Astrocyte (in vitro differentiated cells and primary cell): ENCODE measurements at regions not wholly inside any gene's neighbourhood (a gene's known extent, or its start where the extent isn't known, plus 50 kb on each side); places are given as distances from the start of the nearest gene placed in this dataset.

ENCODE experiments used
- DNase-seq: peaks from one replicate; pipeline ENCODE4 v3.0.0-alpha.2; 2010; ENCODE audit warnings: low read depth
- FAIRE-seq: peaks from 2 replicates; lab custom pipeline; 2011; peaks lifted over from hg19 to GRCh38; lab: Jason Lieb, UNC
- H2AFZ ChIP-seq: 2 replicates; pipeline ENCODE4 v1.6.0; 2012; ENCODE audit warnings: low read depth, low read length, inconsistent platforms
- H3K27ac ChIP-seq: 2 replicates; pipeline ENCODE4 v1.5.1; 2011; ENCODE audit warnings: low read depth, low read length, inconsistent platforms
- H3K27me3 ChIP-seq: 2 replicates; pipeline ENCODE4 v1.6.0; 2011; ENCODE audit warnings: low read length, inconsistent platforms; ENCODE audit not compliant: insufficient read depth
- H3K36me3 ChIP-seq: 2 replicates; pipeline ENCODE4 v1.5.1; 2011; ENCODE audit warnings: low read length, inconsistent platforms; ENCODE audit not compliant: insufficient read depth
- H3K4me1 ChIP-seq: 2 replicates; pipeline ENCODE4 v1.5.1; 2011; ENCODE audit warnings: low read length, inconsistent platforms; ENCODE audit not compliant: insufficient read depth
- H3K4me2 ChIP-seq: 2 replicates; pipeline ENCODE4 v1.6.0; 2012; ENCODE audit warnings: low read length, inconsistent platforms
- H3K4me3 ChIP-seq: 2 replicates; pipeline ENCODE4 v1.5.1; 2011; ENCODE audit warnings: low read depth, mild to moderate bottlenecking, low read length, inconsistent platforms; ENCODE audit not compliant: insufficient read depth
- H3K79me2 ChIP-seq: 2 replicates; pipeline ENCODE4 v1.6.0; 2012; ENCODE audit warnings: mild to moderate bottlenecking, low read length, inconsistent platforms; ENCODE audit not compliant: insufficient read depth
- H3K9ac ChIP-seq: 2 replicates; pipeline ENCODE4 v1.6.0; 2012; ENCODE audit warnings: mild to moderate bottlenecking, low read length, inconsistent platforms
- H3K9me3 ChIP-seq: 2 replicates; pipeline ENCODE4 v1.5.1; 2012; ENCODE audit warnings: low read depth, mild to moderate bottlenecking, low read length, inconsistent platforms; ENCODE audit not compliant: insufficient read depth
- H4K20me1 ChIP-seq: 2 replicates; pipeline ENCODE4 v1.6.0; 2012; ENCODE audit warnings: low read length, inconsistent platforms; ENCODE audit not compliant: insufficient read depth
- H3K27ac Mint-ChIP-seq: one replicate; pipeline ENCODE4 v1.8.0; 2021; ENCODE audit warnings: mild to moderate bottlenecking, mixed read lengths; ENCODE audit not compliant: unreplicated experiment
- H3K27me3 Mint-ChIP-seq: one replicate; pipeline ENCODE4 v1.8.0; 2021; ENCODE audit warnings: low read depth, mixed read lengths; ENCODE audit not compliant: unreplicated experiment
- H3K36me3 Mint-ChIP-seq: one replicate; pipeline ENCODE4 v1.8.0; 2021; ENCODE audit warnings: low read depth, mixed read lengths; ENCODE audit not compliant: unreplicated experiment
- H3K4me1 Mint-ChIP-seq: one replicate; pipeline ENCODE4 v1.8.0; 2021; ENCODE audit warnings: low read depth, mixed read lengths; ENCODE audit not compliant: unreplicated experiment
- H3K4me3 Mint-ChIP-seq: one replicate; pipeline ENCODE4 v1.8.0; 2021; ENCODE audit warnings: mild to moderate bottlenecking, moderate library complexity, mixed read lengths; ENCODE audit not compliant: unreplicated experiment
- H3K9me3 Mint-ChIP-seq: one replicate; pipeline ENCODE4 v1.8.0; 2021; ENCODE audit warnings: mild to moderate bottlenecking, mixed read lengths; ENCODE audit not compliant: unreplicated experiment
- CTCF ChIP-seq: IDR thresholded peaks from 2 replicates; pipeline ENCODE4 v1.5.1; 2011; ENCODE audit warnings: low read depth, mild to moderate bottlenecking, inconsistent platforms, low read length, moderate library complexity; ENCODE audit not compliant: insufficient read depth
- EZH2 ChIP-seq: IDR thresholded peaks from 2 replicates; pipeline ENCODE4 v1.6.1; 2012; ENCODE audit warnings: mild to moderate bottlenecking, low read length, inconsistent platforms; ENCODE audit not compliant: insufficient read depth

GRCh38 chr10:78742406-78742729 is 326.4 kb upstream of the ZMIZ1 start:
- H3K4me1 ChIP-seq, result peaks cover 10% of the 10 kb centered on the region
- Mint-ChIP-seq H3K4me1 (peaks cover 12% of the 10 kb centered on the region), H3K27me3 (peaks cover 69% of the 10 kb centered on the region), H3K27ac (no peak overlapping the region), H3K9me3 (peaks cover 3% of the 10 kb centered on the region), H3K36me3 (no peaks in the 10 kb centered on the region), H3K4me3 (no peak overlapping the region)
- DNase-seq (no peak), FAIRE-seq (no peak)
- no peaks in the 10 kb centered on the region for H4K20me1 ChIP-seq
- H3K4me2 ChIP-seq, result no peak overlapping the region
- no peak overlapping the region for H2AFZ ChIP-seq
- H3K36me3 ChIP-seq, result no peaks in the 10 kb centered on the region
- no peaks in the 10 kb centered on the region for H3K9me3 ChIP-seq
- no peaks in the 10 kb centered on the region for H3K79me2 ChIP-seq
- H3K27me3 ChIP-seq, result peaks cover 30% of the 10 kb centered on the region
- no peak overlapping the region for H3K4me3 ChIP-seq
- H3K9ac ChIP-seq, result no peak overlapping the region
- no peak for TF ChIP-seq EZH2
- no peak for TF ChIP-seq CTCF
- H3K27ac ChIP-seq, result no peak overlapping the region

GRCh38 chr10:78742730-78743615 is 325.8 kb upstream of the ZMIZ1 start:
- Mint-ChIP-seq H3K4me1 (peaks cover 15% of the 10 kb centered on the region), H3K27me3 (peaks cover 67% of the 10 kb centered on the region), H3K27ac (no peak overlapping the region), H3K9me3 (no peaks in the 10 kb centered on the region), H3K4me3 (peak overlapping the region; percentile 27), H3K36me3 (no peaks in the 10 kb centered on the region)
- DNase-seq (no peak), FAIRE-seq (no peak)
- Histone ChIP-seq H3K27ac (no peak overlapping the region), H4K20me1 (no peaks in the 10 kb centered on the region), H2AFZ (no peak overlapping the region), H3K4me3 (no peak overlapping the region), H3K27me3 (peaks cover 28% of the 10 kb centered on the region), H3K4me1 (peaks cover 10% of the 10 kb centered on the region), H3K79me2 (no peaks in the 10 kb centered on the region), H3K4me2 (no peak overlapping the region), H3K36me3 (no peaks in the 10 kb centered on the region), H3K9ac (no peak overlapping the region), H3K9me3 (no peaks in the 10 kb centered on the region)
- TF ChIP-seq CTCF (no peak), EZH2 (no peak)

- H2AFZ ChIP-seq, result no peak overlapping the region
- no peak for DNase-seq
- H3K4me1 ChIP-seq, result peaks cover 10% of the 10 kb centered on the region
- H3K9ac ChIP-seq, result no peak overlapping the region
- no peak for TF ChIP-seq EZH2
- TF ChIP-seq CTCF, result no peak
- no peak overlapping the region for H3K4me2 ChIP-seq
- no peaks in the 10 kb centered on the region for H3K36me3 ChIP-seq
- no peaks in the 10 kb centered on the region for H3K79me2 ChIP-seq
- Mint-ChIP-seq H3K27ac (no peak overlapping the region), H3K9me3 (peaks cover 4% of the 10 kb centered on the region), H3K4me3 (no peak overlapping the region), H3K36me3 (no peaks in the 10 kb centered on the region), H3K27me3 (peaks cover 62% of the 10 kb centered on the region), H3K4me1 (peaks cover 15% of the 10 kb centered on the region)
- H4K20me1 ChIP-seq, result no peaks in the 10 kb centered on the region
- FAIRE-seq, result no peak
- peaks cover 22% of the 10 kb centered on the region for H3K27me3 ChIP-seq
- no peaks in the 10 kb centered on the region for H3K9me3 ChIP-seq
- no peak overlapping the region for H3K4me3 ChIP-seq
- H3K27ac ChIP-seq, result no peak overlapping the region
Observed at GRCh38 chr10:78744056-78744455, 324.7 kb upstream of the ZMIZ1 start.
